Brain microvascular endothelial cell (primary cell): ENCODE measurements at regions not wholly inside any gene's neighbourhood (a gene's known extent, or its start where the extent isn't known, plus 50 kb on each side); places are given as distances from the start of the nearest gene placed in this dataset.

Experiments used
- DNase-seq: peaks from one replicate; pipeline ENCODE4 v3.0.0-alpha.2; 2020
- H3K27ac ChIP-seq: fragments of 250-450 bp; sonication (Bioruptor Pico); 2 replicates; pipeline ENCODE4 v1.5.1; 2020; ENCODE audit warnings: mild to moderate bottlenecking, moderate library complexity
- H3K27me3 ChIP-seq: fragments of 250-450 bp; sonication (Bioruptor Pico); replicated peaks from 2 replicates; pipeline ENCODE4 v1.5.1; 2020; ENCODE audit warnings: mild to moderate bottlenecking
- H3K36me3 ChIP-seq: fragments of 250-450 bp; sonication (Bioruptor Pico); replicated peaks from 2 replicates; pipeline ENCODE4 v1.5.1; 2020; ENCODE audit warnings: mild to moderate bottlenecking
- H3K4me3 ChIP-seq: 2 replicates; pipeline ENCODE4 v1.5.1; 2011; ENCODE audit warnings: low read depth, mild to moderate bottlenecking, control low read depth, low read length, moderate library complexity
- in situ Hi-C: cut with HindIII; loops from 2 replicates; pipeline ENCODE4 v1.10.0; 2017; ENCODE audit warnings: low sequenced_read_pairs, low pct_ligation_motif_present
- TF ChIP-seq, protein P1 (sequence below): IDR thresholded peaks from 2 replicates; pipeline ENCODE4 v1.5.1; 2011; ENCODE audit warnings: low read depth, mild to moderate bottlenecking, moderate library complexity, low read length, control low read depth, inconsistent platforms; ENCODE audit errors: missing control alignments

DNA sequence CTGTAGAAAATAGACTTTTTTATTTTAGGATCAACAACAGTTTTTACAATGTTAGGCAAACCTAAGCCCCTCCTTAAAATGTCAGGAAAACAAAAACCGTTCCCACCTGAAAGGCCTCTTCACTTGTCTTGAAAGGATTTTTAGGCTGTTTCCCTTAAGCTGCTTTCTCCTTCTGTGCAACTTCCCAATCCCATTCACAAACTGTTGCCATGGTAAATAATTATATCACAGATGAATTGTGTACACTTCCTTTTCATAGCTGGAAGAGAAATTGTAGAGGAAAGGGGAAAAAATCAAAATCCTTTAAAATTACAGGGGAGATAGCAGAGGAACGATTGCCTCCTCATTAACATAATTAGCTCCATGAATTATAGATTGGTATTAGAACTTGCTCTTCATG, 1488.0 kb upstream of the CELF4 start:
- in situ Hi-C loops, result no loop called here
- Histone ChIP-seq H3K27ac (no peak overlapping the region), H3K27me3 (no peaks in the 10 kb centered on the region), H3K36me3 (no peaks in the 10 kb centered on the region), H3K4me3 (no peak overlapping the region)
- DNase-seq, result no peak
- TF ChIP-seq, protein P1, sequence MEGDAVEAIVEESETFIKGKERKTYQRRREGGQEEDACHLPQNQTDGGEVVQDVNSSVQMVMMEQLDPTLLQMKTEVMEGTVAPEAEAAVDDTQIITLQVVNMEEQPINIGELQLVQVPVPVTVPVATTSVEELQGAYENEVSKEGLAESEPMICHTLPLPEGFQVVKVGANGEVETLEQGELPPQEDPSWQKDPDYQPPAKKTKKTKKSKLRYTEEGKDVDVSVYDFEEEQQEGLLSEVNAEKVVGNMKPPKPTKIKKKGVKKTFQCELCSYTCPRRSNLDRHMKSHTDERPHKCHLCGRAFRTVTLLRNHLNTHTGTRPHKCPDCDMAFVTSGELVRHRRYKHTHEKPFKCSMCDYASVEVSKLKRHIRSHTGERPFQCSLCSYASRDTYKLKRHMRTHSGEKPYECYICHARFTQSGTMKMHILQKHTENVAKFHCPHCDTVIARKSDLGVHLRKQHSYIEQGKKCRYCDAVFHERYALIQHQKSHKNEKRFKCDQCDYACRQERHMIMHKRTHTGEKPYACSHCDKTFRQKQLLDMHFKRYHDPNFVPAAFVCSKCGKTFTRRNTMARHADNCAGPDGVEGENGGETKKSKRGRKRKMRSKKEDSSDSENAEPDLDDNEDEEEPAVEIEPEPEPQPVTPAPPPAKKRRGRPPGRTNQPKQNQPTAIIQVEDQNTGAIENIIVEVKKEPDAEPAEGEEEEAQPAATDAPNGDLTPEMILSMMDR, result no peak

DNA sequence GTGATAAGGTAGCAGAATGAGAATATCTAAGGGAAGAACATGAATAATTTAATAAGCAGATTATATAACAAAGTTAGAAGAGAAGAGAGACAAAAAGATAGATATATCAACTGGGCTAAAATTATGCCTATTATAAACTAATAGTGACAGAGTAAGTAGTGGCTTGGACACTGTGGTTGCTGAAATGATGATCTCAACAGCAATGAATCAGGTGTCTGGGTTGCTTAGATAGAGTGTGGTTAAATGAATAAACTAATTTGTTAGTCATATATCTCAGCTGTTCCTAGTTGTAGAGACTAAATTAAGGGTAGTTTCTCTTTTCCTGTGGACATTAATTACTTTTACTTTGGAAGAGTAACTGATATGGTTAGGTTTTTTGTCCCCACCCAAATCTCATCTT, 1485.4 kb upstream of the CELF4 start:
- no peaks in the 10 kb centered on the region for H3K27me3 ChIP-seq
- H3K27ac ChIP-seq, result no peak overlapping the region
- no peak overlapping the region for H3K4me3 ChIP-seq
- DNase-seq, result no peak
- no peaks in the 10 kb centered on the region for H3K36me3 ChIP-seq
- TF ChIP-seq, protein P1, result no peak
- in situ Hi-C loops, result no loop called here

DNA sequence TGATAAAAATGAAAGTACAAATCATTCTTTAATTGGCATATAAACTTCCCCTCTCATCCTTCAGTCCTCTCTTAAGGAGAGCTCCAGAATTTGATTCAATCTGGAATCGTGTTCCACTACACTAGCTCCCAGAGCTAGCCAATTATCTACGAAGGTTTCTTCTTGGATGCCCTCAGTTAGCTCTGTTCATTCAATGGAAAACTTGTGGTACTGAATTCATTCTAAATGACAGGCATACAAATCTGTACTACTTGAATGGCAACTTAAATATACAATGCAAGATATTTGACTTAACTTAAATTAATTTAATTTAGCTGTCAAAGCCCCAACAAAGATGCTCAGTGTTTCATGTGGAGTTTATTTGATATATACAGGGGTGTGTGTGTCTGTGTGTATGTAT, 1474.2 kb upstream of the CELF4 start:
- TF ChIP-seq, protein P1, result no peak
- in situ Hi-C loops, result no loop called here
- H3K27ac ChIP-seq, result no peak overlapping the region
- H3K27me3 ChIP-seq, result no peaks in the 10 kb centered on the region
- H3K36me3 ChIP-seq, result no peaks in the 10 kb centered on the region
- H3K4me3 ChIP-seq, result no peak overlapping the region
- no peak for DNase-seq

DNA sequence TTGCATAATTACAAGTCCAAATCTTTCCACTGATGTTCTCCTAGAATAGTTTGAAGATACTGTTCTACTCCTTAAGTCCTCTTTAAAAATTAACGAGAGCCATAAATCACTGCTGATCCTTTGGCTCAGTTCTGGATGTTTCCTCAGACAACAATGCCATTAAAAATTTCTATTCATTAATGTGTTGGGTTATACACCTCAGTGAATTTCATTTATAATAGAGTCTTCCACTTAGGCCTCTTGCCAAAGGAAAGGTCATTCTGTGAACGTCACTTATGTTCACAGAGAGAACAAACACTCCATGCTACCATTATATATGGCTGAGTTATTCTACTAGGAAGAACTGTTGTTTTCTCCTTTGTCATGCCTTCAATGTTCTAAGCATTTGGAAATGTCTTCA, 1472.3 kb upstream of the CELF4 start:
- TF ChIP-seq, protein P1, result no peak

DNA sequence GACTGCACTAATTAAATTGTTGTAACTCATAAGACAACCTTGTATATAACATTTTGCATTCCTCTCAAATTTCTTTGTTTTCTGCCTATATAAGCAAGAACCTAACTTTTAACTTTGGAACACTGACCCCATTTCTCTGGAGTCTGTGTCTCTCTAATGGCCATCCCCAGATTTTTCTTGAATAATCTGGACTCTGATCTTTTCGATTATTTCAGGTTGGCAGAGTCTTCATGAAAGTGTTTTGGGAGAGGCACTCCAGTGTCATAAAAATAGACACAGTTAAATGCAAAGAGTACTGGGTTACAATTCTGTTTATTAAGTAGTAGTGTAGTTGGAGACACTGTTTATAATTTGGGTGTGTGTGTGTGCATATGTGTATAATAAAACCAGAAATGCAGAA, 1467.7 kb upstream of the CELF4 start:
- H3K36me3 ChIP-seq, result no peaks in the 10 kb centered on the region
- TF ChIP-seq, protein P1, result no peak
- DNase-seq, result no peak
- H3K27ac ChIP-seq, result no peak overlapping the region
- no peak overlapping the region for H3K4me3 ChIP-seq
- no peaks in the 10 kb centered on the region for H3K27me3 ChIP-seq
- in situ Hi-C loops, result no loop called here

More for the DNA sequence above, 1472.3 kb upstream of the CELF4 start:
- Histone ChIP-seq H3K27me3 (no peaks in the 10 kb centered on the region), H3K4me3 (no peak overlapping the region), H3K36me3 (no peaks in the 10 kb centered on the region), H3K27ac (no peak overlapping the region)
- no peak for DNase-seq
- in situ Hi-C loops, result no loop called here

DNA sequence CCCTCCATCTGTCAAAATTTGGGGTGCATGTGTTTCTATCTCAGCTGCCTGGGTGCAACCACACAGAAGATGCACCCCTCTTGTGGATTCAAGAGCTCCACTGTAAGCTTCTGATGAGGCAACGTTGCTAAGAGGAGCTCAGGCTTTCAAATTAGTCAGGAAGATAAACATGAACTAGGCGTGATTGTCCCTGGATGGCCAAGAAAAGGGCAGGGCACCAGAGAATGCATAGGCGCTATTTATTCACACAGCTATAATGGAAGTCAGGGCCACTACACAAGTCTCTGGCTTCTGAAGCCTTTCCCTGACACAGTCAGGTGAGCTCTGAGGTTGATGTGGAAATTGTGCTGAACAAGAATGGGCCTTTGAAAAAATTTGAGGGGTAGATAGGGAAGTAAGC, 1466.0 kb upstream of the CELF4 start:
- in situ Hi-C loops, result no loop called here
- no peak overlapping the region for H3K4me3 ChIP-seq
- H3K36me3 ChIP-seq, result no peaks in the 10 kb centered on the region
- no peaks in the 10 kb centered on the region for H3K27me3 ChIP-seq
- DNase-seq, result no peak
- TF ChIP-seq, protein P1, result no peak
- no peak overlapping the region for H3K27ac ChIP-seq
